Right lobe of liver (tissue), 6 donors: ENCODE measurements at regions not wholly inside any gene's neighbourhood (a gene's known extent, or its start where the extent isn't known, plus 50 kb on each side); places are given as distances from the start of the nearest gene placed in this dataset.

Source experiments
- ATAC-seq, 4 donors: fragments of 200-7000 bp; cut with Tn5 transposase; one replicate each; pipeline ENCODE4 v1.9.1; 2020; ENCODE audit warnings: mild to moderate bottlenecking in 4 of 4, moderate library complexity in 4 of 4
- DNase-seq, 3 donors: peaks; one replicate each; pipeline ENCODE4 v3.0.0-alpha.2; 2020
- H3K27ac ChIP-seq, 3 donors: fragments of 200-600 bp; one replicate each; pipeline ENCODE4 v1.8.0; 2022
- H3K27me3 ChIP-seq, 2 donors: fragments of 200-600 bp; one replicate each; pipeline ENCODE4 v1.8.0; 2022
- H3K36me3 ChIP-seq, 4 donors: fragments of 200-600 bp; sonication (generic) in 1 of 4; one replicate each; pipeline versions ENCODE4 v1.5.1 to v1.8.0; 2017 to 2022; ENCODE audit warnings: control low read depth in 1 of 4
- H3K4me1 ChIP-seq, 4 donors: fragments of 200-600 bp; sonication (generic) in 1 of 4; one replicate each; pipeline versions ENCODE4 v1.5.1 to v1.8.0; 2017 to 2022; ENCODE audit warnings: control low read depth in 1 of 4
- H3K4me3 ChIP-seq, 3 donors: fragments of 200-600 bp; one replicate each; pipeline ENCODE4 v1.8.0; 2022
- H3K9me3 ChIP-seq, 4 donors: fragments of 200-600 bp; sonication (generic) in 1 of 4; one replicate each; pipeline versions ENCODE4 v1.5.1 to v1.8.0; 2017 to 2022; ENCODE audit warnings: control low read depth in 1 of 4
- CTCF ChIP-seq, 4 donors: fragments of 200-600 bp in 3 of 4; fragments of 450-650 bp in 1 of 4; IDR thresholded peaks; one replicate each; pipeline versions ENCODE4 v1.5.1 to v1.8.0; 2016 to 2022; ENCODE audit warnings: antibody characterized with exemption in 4 of 4, mild to moderate bottlenecking in 2 of 4
- POLR2A ChIP-seq: fragments of 450-650 bp; IDR thresholded peaks from one replicate; pipeline ENCODE4 v1.6.1; 2017; ENCODE audit warnings: antibody characterized with exemption, mild to moderate bottlenecking
- WGBS: methylation state at CpG from one replicate; pipeline ENCODE4 v1.1.6; 2018; ENCODE audit warnings: low coverage, low lambda C conversion rate; ENCODE audit not compliant: insufficient coverage; ENCODE audit errors: missing lambda C conversion rate; 5-methylcytosine and 5-hydroxymethylcytosine counted together
- intact Hi-C, 2 donors: fragments of 100-400 bp; cut with DNase I; formaldehyde crosslinking; loops; one replicate each; pipeline versions ENCODE4 v1.11.2 to v1.14.1; 2022
- donor health status: DM: no; HTN: yes; CAD: no.
- donor health status: DM: no; HTN: no; CAD: no.
- donor health status: DM: no; HTN: no; CAD: no.
- donor health status: DM: no; HTN: yes; CAD: no.
- donor health status: DM: no; HTN: yes; CAD: no.

GRCh38 chr6:147712841-147713240 lies 204.4 kb downstream of the SAMD5 start:
- DNase-seq (no peak), ATAC-seq (no peak)
- no peak for TF ChIP-seq CTCF (IDR thresholded peaks at IDR 0.05)
- TF ChIP-seq POLR2A, result no peak
- WGBS, result 85% methylated on average over 2 of the region's 2 CpGs
- no peaks in the 10 kb centered on the region for H3K27me3 ChIP-seq
- H3K9me3 ChIP-seq, result no peaks in the 10 kb centered on the region
- no peaks in the 10 kb centered on the region for H3K36me3 ChIP-seq
- intact Hi-C loops, result no loop called here
- H3K4me1 ChIP-seq, result no peaks in the 10 kb centered on the region
- H3K4me3 ChIP-seq, result no peak overlapping the region
- no peak overlapping the region for H3K27ac ChIP-seq

GRCh38 chr6:147715035-147715434 lies 206.5 kb downstream of the SAMD5 start:
- 63% methylated on average over 2 of the region's 5 CpGs for WGBS
- intact Hi-C loops, result no loop called here

GRCh38 chr6:147716434-147716833 lies 207.9 kb downstream of the SAMD5 start:
- Histone ChIP-seq H3K36me3 (no peaks in the 10 kb centered on the region), H3K27ac (no peak overlapping the region), H3K27me3 (no peaks in the 10 kb centered on the region), H3K9me3 (no peaks in the 10 kb centered on the region), H3K4me3 (no peak overlapping the region), H3K4me1 (no peaks in the 10 kb centered on the region)
- no peak for ATAC-seq
- intact Hi-C loops, result no loop called here
- TF ChIP-seq CTCF (IDR thresholded peaks at IDR 0.05), result no peak
- no peak for TF ChIP-seq POLR2A
- no peak for DNase-seq
- WGBS, result 44% methylated on average over 3 of the region's 4 CpGs

More at GRCh38 chr6:147715035-147715434, 206.5 kb downstream of the SAMD5 start:
- Histone ChIP-seq H3K27ac (no peak overlapping the region), H3K9me3 (no peaks in the 10 kb centered on the region), H3K4me1 (no peaks in the 10 kb centered on the region), H3K4me3 (no peak overlapping the region), H3K27me3 (no peaks in the 10 kb centered on the region), H3K36me3 (no peaks in the 10 kb centered on the region)
- DNase-seq (no peak), ATAC-seq (no peak)
- no peak for TF ChIP-seq CTCF (IDR thresholded peaks at IDR 0.05)
- no peak for TF ChIP-seq POLR2A

GRCh38 chr6:147717991-147718390 lies 209.5 kb downstream of the SAMD5 start:
- no peaks in the 10 kb centered on the region for H3K36me3 ChIP-seq
- intact Hi-C loops, result no loop called here
- H3K9me3 ChIP-seq, result no peaks in the 10 kb centered on the region
- H3K27ac ChIP-seq, result no peak overlapping the region
- H3K4me3 ChIP-seq, result no peak overlapping the region
- DNase-seq (no peak), ATAC-seq (no peak)
- no peak for TF ChIP-seq CTCF (IDR thresholded peaks at IDR 0.05)
- TF ChIP-seq POLR2A, result no peak
- no peaks in the 10 kb centered on the region for H3K27me3 ChIP-seq
- no peaks in the 10 kb centered on the region for H3K4me1 ChIP-seq
- WGBS, result 54% methylated on average over 5 of the region's 5 CpGs

- H3K4me3 ChIP-seq, result no peak overlapping the region
- H3K27ac ChIP-seq, result no peak overlapping the region
Observed at GRCh38 chr6:147722158-147722557, 213.7 kb downstream of the SAMD5 start.

More at GRCh38 chr6:147722158-147722557, 213.7 kb downstream of the SAMD5 start:
- H3K36me3 ChIP-seq, result no peaks in the 10 kb centered on the region
- no peak for DNase-seq
- TF ChIP-seq POLR2A (no peak), CTCF (IDR thresholded peaks at IDR 0.05) (no peak)
- no peaks in the 10 kb centered on the region for H3K4me1 ChIP-seq
- 74% methylated on average over 4 of the region's 4 CpGs for WGBS
- no peaks in the 10 kb centered on the region for H3K27me3 ChIP-seq
- ATAC-seq, result no peak
- intact Hi-C loops, result no loop called here
- H3K9me3 ChIP-seq, result no peaks in the 10 kb centered on the region
